Caki2 (cell line): ENCODE measurements at regions not wholly inside any gene's neighbourhood (a gene's known extent, or its start where the extent isn't known, plus 50 kb on each side); places are given as distances from the start of the nearest gene placed in this dataset.

Source experiments
- DNase-seq: peaks from one replicate; pipeline ENCODE4 v3.0.0-alpha.2; 2015; ENCODE audit warnings: low read depth
- in situ Hi-C: cut with HindIII; loops from 2 replicates; pipeline ENCODE4 v1.10.0; 2016; ENCODE audit warnings: low sequenced_read_pairs, low pct_unique_long_range_greater_than_20kb, mixed read lengths

- in situ Hi-C loops = no loop called here
These were observed 119.5 kb upstream of the B3GAT1 start for GRCh38 chr11:134531327-134532130.

GRCh38 chr11:134530636-134531326 lies 118.7 kb upstream of the B3GAT1 start:
- in situ Hi-C loops = no loop called here
- no peak for DNase-seq

More at GRCh38 chr11:134531327-134532130, 119.5 kb upstream of the B3GAT1 start:
- DNase-seq = no peak

GRCh38 chr11:134529212-134530096 lies 117.4 kb upstream of the B3GAT1 start:
- no peak for DNase-seq
- in situ Hi-C loops = no loop called here

- in situ Hi-C loops = no loop called here
- no peak for DNase-seq
These were observed 116.4 kb upstream of the B3GAT1 start for GRCh38 chr11:134528453-134528852.

- no peak for DNase-seq
- in situ Hi-C loops = no loop called here
These were observed 115.6 kb upstream of the B3GAT1 start for GRCh38 chr11:134527382-134528243.

- in situ Hi-C loops = no loop called here
These were observed 113.1 kb upstream of the B3GAT1 start for GRCh38 chr11:134524896-134525845.

GRCh38 chr11:134524201-134524600 lies 112.2 kb upstream of the B3GAT1 start:
- DNase-seq = no peak
- in situ Hi-C loops = no loop called here

More at GRCh38 chr11:134524896-134525845, 113.1 kb upstream of the B3GAT1 start:
- peak; percentile 72 for DNase-seq

GRCh38 chr11:134522782-134523570 lies 110.9 kb upstream of the B3GAT1 start:
- in situ Hi-C loops = no loop called here
- DNase-seq = no peak

GRCh38 chr11:134521452-134522289 lies 109.6 kb upstream of the B3GAT1 start:
- DNase-seq = no peak
- in situ Hi-C loops = no loop called here

- DNase-seq = no peak
- in situ Hi-C loops = no loop called here
These were observed 109.0 kb upstream of the B3GAT1 start for GRCh38 chr11:134521001-134521400.

GRCh38 chr11:134519788-134520187 lies 107.7 kb upstream of the B3GAT1 start:
- in situ Hi-C loops = no loop called here
- DNase-seq = no peak

- DNase-seq = no peak
- in situ Hi-C loops = no loop called here
These were observed 107.3 kb upstream of the B3GAT1 start for GRCh38 chr11:134519390-134519750.

- in situ Hi-C loops = no loop called here
These were observed 106.8 kb upstream of the B3GAT1 start for GRCh38 chr11:134518616-134519389.

GRCh38 chr11:134517621-134518293 lies 105.7 kb upstream of the B3GAT1 start:
- in situ Hi-C loops = no loop called here
- DNase-seq = no peak

More at GRCh38 chr11:134518616-134519389, 106.8 kb upstream of the B3GAT1 start:
- no peak for DNase-seq
